AG08395 (cell line): ENCODE measurements at regions not wholly inside any gene's neighbourhood (a gene's known extent, or its start where the extent isn't known, plus 50 kb on each side); places are given as distances from the start of the nearest gene placed in this dataset.
A peak's percentile ranks its signal among the peaks of the same experiment; 100 is the strongest.
"Not testable (repeated sequence)": the region's sequence is repeated elsewhere in the genome, so short reads cannot be mapped to it uniquely, and the experiment has no call there.

Experiments used
- DNase-seq: peaks from one replicate; pipeline ENCODE4 v3.0.0; 2012; ENCODE audit warnings: mixed read lengths, low spot score

DNA sequence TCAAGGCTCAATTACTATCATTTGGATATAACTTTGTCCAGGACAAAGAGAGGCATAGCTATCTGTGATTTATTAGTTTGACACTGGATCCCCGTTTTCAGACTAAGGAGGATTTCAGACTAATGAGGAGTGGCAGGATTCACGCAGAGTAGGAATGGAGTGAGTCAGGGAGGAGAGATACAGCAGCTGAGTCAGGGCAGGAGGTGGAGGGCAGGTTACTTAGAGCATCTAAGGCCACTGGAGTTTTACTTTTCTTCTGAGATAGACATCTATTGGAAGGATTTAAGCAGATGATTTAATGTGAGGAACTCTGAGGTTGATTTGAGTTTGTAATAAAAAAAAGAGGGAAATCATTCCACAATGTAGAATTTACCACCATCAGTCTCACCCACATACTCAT, 110.6 kb downstream of the RPIA start:
- DNase-seq = not testable (repeated sequence)

DNA sequence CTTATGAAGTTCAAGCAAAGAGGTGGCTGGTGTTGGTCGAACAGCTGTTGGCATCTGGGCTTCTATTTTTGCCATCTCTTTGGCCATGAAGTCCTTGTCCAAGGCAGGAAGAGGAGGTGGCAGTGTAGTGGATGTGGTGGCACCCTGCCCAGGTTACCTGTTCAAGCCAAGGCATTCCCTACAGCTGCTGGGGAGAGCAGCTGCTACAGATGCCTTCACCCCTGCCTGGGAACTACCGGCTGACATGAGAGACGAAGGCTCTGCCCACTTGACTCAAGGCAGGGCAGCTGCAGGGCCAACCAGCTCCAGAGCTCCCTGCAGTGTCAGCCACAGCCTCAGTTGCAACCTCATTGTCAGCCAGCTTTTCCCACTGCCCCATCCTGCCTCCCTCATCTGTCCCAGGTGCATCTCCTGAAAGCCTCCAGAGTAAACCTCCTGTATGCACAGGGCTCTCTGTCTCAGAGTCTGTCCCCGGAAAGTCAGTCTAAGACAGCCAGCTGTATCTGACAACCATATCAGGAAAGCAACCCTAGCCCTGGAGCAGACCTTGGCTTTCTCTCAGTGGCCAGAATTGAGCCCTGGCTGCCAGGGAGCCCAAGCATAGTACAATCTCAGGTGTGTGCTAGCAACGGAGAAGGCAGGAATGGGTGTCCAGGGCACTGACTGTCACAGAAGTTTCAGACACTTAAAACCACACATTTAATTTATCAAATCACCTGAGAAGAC, 115.9 kb downstream of the RPIA start:
- no peak for DNase-seq

- DNase-seq = no peak
Observed at GRCh38 chr2:88808083-88808482, 116.6 kb downstream of the RPIA start.

GRCh38 chr2:88808652-88809051, 117.2 kb downstream of the RPIA start:
- no peak for DNase-seq

GRCh38 chr2:88809216-88809615, 117.7 kb downstream of the RPIA start:
- no peak for DNase-seq

DNA sequence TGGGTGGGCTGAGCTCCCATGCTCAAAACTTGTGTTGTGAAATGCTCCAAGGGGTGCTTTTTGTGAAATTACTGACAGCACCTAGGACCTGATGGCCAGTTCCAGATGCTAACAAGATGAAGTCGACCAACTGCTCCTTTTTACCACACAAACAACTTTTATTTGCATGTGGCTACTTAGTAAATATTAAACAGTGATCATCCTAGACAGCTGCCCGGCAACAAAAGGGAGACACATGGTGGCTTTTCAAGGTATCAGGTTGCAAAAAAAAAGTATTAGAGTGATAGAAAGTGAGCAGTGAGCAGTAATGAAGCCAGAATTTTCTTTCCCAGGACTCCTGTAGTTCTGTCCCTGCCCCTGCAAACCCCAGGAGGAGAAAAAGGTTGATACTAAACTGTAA, 118.5 kb downstream of the RPIA start:
- DNase-seq = no peak

GRCh38 chr2:88810488-88810887, 119.0 kb downstream of the RPIA start:
- DNase-seq = no peak

GRCh38 chr2:88811233-88811632, 119.8 kb downstream of the RPIA start:
- no peak for DNase-seq

- no peak for DNase-seq
Observed at GRCh38 chr2:88811681-88812080, 120.2 kb downstream of the RPIA start.

GRCh38 chr2:88813612-88814011, 122.1 kb downstream of the RPIA start:
- DNase-seq = no peak

DNA sequence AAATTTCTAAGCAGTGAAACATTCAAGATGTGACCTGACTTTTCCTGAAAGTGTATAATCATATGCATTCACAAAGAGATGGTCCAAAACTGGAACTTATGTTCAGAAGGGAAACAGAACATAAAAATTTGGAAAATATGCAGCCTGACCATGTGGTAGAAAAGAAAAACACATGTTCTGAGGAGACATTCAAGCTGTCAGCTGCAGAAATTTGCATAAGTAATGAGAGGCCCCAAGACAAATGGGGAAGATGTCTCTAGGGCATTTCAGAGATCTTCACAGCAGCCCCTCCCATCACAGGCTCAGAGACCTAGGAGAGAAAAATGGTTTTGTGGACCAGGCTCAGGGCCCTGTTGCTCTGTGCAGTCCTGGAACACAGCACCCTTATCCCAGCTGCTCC, 123.8 kb downstream of the RPIA start:
- DNase-seq = no peak

DNA sequence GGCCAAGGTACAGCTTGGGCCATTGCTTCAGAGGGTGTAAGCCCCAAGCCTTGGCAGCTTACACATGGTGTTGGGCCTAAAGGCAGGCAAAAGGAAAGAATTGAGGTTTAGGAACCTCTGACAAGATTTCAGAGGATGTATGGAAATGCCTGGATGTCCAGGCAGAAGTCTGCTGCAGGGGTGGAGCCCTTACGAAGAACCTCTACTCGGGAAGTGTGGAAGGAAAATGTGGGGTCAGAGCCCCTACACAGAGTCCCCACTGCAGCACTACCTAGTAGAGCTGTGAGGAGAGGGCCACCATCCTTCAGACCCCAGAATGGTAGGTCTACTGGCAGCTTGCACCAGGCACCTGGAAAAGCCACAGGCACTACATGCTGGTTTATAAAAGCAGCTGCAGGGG, 124.2 kb downstream of the RPIA start:
- DNase-seq = no peak

DNA sequence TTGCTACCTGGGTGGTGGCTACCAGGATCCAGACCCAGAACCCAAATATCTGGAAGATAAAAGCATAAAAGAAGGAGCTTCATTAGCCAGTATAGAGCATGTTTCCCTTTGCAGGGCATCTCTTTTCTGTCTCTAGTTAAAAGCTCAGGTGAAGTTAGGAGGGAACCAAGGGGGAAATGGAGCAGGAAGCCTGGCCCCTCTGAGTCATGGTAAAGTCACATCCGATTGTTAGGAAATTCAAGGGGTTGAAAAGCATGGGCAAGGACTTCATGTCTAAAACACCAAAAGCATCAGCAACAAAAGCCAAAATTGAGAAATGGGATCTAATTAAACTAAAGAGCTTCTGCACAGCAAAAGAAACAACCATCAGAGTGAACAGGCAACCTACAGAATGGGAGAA, 126.9 kb downstream of the RPIA start:
- no peak for DNase-seq

GRCh38 chr2:88824951-88825350, 133.5 kb downstream of the RPIA start:
- no peak for DNase-seq

- DNase-seq = no peak
Observed at GRCh38 chr2:88826399-88826798, 134.9 kb downstream of the RPIA start.

DNA sequence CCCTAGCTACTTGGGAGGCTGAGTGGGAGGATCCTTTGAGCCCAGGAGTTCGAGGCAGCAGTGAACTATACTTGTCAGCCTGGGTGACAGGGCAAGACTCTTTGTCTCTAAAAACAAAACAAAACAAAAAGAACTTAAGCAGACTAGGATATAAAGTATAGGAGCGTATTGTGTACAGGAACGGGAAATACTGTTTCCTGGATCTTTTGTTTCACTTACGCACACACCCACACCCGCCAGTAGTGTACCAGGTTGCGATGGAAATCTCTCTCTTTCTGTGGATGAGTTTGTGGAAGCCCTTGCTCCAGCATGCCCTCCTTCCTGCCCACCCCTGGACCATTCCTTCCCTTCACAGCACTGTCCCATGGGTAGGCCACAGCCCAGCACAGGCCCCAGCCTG, 136.3 kb downstream of the RPIA start:
- DNase-seq = no peak

- DNase-seq = no peak
Observed at GRCh38 chr2:88828397-88829137, 137.1 kb downstream of the RPIA start.

GRCh38 chr2:88829607-88830463, 138.4 kb downstream of the RPIA start:
- DNase-seq = no peak

DNA sequence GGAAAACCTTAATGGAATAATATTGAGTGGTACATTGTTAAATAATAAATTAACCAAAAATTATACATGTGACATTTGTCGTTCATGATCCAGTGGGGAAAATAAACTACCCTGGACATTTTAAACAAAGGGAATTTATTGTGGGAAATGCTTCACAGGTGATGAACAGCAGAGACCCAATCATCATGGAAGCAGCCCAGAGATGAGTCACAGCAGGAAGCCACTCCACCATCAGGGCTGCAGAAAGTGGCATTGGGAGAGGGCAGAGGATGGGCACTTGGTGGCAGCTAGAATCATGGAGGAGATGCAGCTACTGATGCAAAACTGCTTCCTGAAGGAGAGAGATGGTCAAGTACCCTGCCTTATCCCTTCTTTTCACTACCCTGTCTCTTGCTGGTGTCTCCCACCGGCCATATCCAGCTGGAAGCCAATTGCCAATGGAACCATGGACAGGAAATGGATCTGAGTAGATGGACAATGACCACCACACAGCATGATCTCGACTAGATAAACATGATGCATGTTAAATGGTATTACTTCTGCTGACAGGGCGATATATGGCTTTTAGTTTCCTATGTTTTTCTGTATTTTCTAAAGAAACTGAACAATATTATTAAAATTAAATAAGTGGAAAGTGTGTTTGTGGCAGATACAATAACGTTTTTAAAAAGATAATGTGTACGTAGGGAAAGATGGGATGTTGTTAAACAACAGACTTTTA, 139.8 kb downstream of the RPIA start:
- DNase-seq = no peak

GRCh38 chr2:88831792-88832248, 140.3 kb downstream of the RPIA start:
- DNase-seq = peak; percentile 6

DNA sequence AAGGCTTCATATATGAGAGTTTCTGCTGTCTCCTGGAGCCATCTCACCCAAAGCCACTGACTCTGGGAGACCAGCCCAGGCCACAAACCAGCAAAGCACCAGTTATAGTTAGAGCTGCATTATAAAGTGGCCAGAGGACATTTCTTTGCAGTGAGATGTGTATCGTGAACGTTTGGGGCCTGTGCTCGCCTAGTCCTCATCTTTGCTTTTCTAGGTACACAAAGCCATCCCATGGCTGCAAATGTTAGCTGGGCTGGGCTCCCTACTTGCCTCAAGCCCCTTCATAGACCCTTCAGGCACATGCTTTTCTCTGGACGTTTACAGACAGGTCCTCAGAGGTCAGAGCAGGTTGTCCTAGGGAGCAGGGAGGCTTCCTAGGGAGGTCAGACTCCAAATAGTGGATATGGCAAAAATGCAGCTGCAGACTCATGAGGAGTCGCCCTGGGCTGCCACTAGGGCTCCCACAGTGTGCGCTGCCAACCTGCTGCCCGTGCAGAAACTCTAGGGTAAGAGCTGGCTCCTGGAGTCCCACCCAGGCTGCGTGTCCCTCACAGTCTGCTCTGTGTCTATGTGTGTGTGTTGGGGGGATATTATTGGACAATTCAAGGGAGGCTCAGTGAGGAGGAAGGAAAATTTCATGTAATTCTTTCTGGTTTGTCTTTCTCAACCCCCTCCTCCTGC, 141.0 kb downstream of the RPIA start:
- DNase-seq = no peak
